Keratinocyte (primary cell): ENCODE measurements at regions not wholly inside any gene's neighbourhood (a gene's known extent, or its start where the extent isn't known, plus 50 kb on each side); places are given as distances from the start of the nearest gene placed in this dataset.

ENCODE experiments used
- DNase-seq: peaks from one replicate; pipeline ENCODE4 v3.0.0-alpha.2; 2011; ENCODE audit warnings: low read depth, missing footprints, low spot score
- FAIRE-seq: peaks from 2 replicates; lab custom pipeline; 2011; peaks lifted over from hg19 to GRCh38; lab: Jason Lieb, UNC
- H2AFZ ChIP-seq: 2 replicates; pipeline ENCODE4 v1.6.0; 2012; ENCODE audit warnings: low read length, control low read depth, inconsistent platforms; ENCODE audit not compliant: control insufficient read depth
- H3K27ac ChIP-seq: 2 replicates; pipeline ENCODE4 v1.5.1; 2011; ENCODE audit warnings: low read length; ENCODE audit not compliant: control insufficient read depth, insufficient read depth
- H3K27me3 ChIP-seq: 3 replicates; pipeline ENCODE4 v1.6.0; 2011; ENCODE audit warnings: low read length; ENCODE audit not compliant: control insufficient read depth, insufficient read depth; ENCODE audit errors: extremely low read depth
- H3K36me3 ChIP-seq, 2 experiments: 2 replicates in 1 of 2; 3 replicates in 1 of 2; pipeline ENCODE4 v1.5.1; 2011; ENCODE audit warnings: low read length in 2 of 2, mild to moderate bottlenecking in 1 of 2; ENCODE audit not compliant: control insufficient read depth in 2 of 2, insufficient read depth in 2 of 2; ENCODE audit errors: extremely low read depth in 1 of 2
- H3K4me1 ChIP-seq: 3 replicates; pipeline ENCODE4 v1.5.1; 2011; ENCODE audit warnings: low read length; ENCODE audit not compliant: control insufficient read depth, insufficient read depth; ENCODE audit errors: extremely low read depth
- H3K4me2 ChIP-seq: 3 replicates; pipeline ENCODE4 v1.6.0; 2011; ENCODE audit warnings: low read depth, low read length; ENCODE audit not compliant: control insufficient read depth, insufficient read depth; ENCODE audit errors: extremely low read depth
- H3K4me3 ChIP-seq, 3 experiments: fragments of 200-600 bp in 1 of 3; sonication (generic) in 1 of 3; 2 replicates in 2 of 3; 3 replicates in 1 of 3; pipeline ENCODE4 v1.5.1; 2011 to 2016; ENCODE audit warnings: low read length in 3 of 3, mild to moderate bottlenecking in 3 of 3, control low read depth in 2 of 3, inconsistent platforms in 1 of 3, low read depth in 1 of 3, mixed read lengths in 1 of 3, mixed run types in 1 of 3, moderate library complexity in 1 of 3; ENCODE audit not compliant: control insufficient read depth in 2 of 3, insufficient read depth in 2 of 3; ENCODE audit errors: extremely low read depth in 1 of 3
- H3K79me2 ChIP-seq: 2 replicates; pipeline ENCODE4 v1.6.0; 2012; ENCODE audit warnings: low read length; ENCODE audit not compliant: control insufficient read depth, insufficient read depth
- H3K9ac ChIP-seq: 3 replicates; pipeline ENCODE4 v1.6.0; 2011; ENCODE audit warnings: low read length; ENCODE audit not compliant: control insufficient read depth, insufficient read depth; ENCODE audit errors: extremely low read depth
- H3K9me1 ChIP-seq: 3 replicates; pipeline ENCODE4 v1.6.0; 2011; ENCODE audit warnings: low read length; ENCODE audit not compliant: control insufficient read depth, insufficient read depth; ENCODE audit errors: extremely low read depth
- H3K9me3 ChIP-seq: 2 replicates; pipeline ENCODE4 v1.5.1; 2012; ENCODE audit warnings: low read depth, low read length; ENCODE audit not compliant: control insufficient read depth
- H4K20me1 ChIP-seq: 3 replicates; pipeline ENCODE4 v1.6.0; 2011; ENCODE audit warnings: low read length; ENCODE audit not compliant: control insufficient read depth, insufficient read depth; ENCODE audit errors: extremely low read depth
- EZH2 ChIP-seq: IDR thresholded peaks from one replicate; pipeline ENCODE4 v1.6.1; 2012; ENCODE audit warnings: inconsistent platforms, mild to moderate bottlenecking, low read length, moderate library complexity
- dilution Hi-C: fragments of 300-500 bp; cut with MboI; formaldehyde crosslinking; loops from one replicate; pipeline ENCODE4 v1.7.0; 2020; ENCODE audit warnings: low sequenced_read_pairs; ENCODE audit not compliant: extremely low pct_ligation_motif_present
- TF ChIP-seq, protein P1 (sequence below), 3 experiments: IDR thresholded peaks in 1 of 3; conservative IDR thresholded peaks in 1 of 3; optimal IDR thresholded peaks in 1 of 3; 2 replicates in 2 of 3; 3 replicates in 1 of 3; pipeline versions ENCODE3 to v1.5.1; 2011; ENCODE audit warnings: low read length in 3 of 3, mild to moderate bottlenecking in 3 of 3, moderate library complexity in 2 of 3, control low read depth in 1 of 3, inconsistent platforms in 1 of 3; ENCODE audit not compliant: insufficient read depth in 2 of 3; ENCODE audit errors: extremely low read depth in 1 of 3

DNA sequence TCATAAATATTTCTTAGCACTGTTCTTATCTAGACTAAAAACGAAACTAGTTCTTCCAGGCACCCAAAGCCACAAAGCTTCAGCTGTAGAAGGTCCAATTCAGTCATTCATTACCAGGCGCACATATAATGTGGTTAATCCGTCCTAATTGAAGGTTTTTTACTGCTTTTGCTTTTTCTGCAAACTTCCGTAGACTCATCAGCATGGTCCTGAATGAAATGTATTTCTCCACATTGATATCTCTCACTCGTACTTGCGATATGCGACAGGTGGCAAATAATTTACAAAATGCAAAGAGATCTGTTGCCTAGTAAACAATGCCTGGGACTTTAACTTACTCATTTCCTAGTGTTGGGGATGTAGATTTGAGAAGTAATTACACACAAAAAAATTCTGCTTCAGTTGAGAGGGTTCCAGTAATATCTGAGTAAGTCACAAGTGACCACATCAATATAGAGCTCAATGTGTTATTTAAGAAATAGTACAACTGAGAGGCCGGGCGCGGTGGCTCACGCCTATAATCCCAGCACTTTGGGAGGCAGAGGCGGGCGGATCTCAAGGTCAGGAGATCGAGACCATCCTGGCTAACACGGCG is 75.0 kb upstream of the MBNL1 start:
- no peak for DNase-seq
- H3K9me3 ChIP-seq: no peaks in the 10 kb centered on the region
- no peak overlapping the region for H3K4me3 ChIP-seq
- no peak for FAIRE-seq
- no peaks in the 10 kb centered on the region for H3K4me1 ChIP-seq
- H3K27ac ChIP-seq: no peak overlapping the region
- dilution Hi-C loops: no loop called here
- H3K36me3 ChIP-seq: no peaks in the 10 kb centered on the region
- no peaks in the 10 kb centered on the region for H4K20me1 ChIP-seq
- H3K79me2 ChIP-seq: no peaks in the 10 kb centered on the region
- no peaks in the 10 kb centered on the region for H3K9me1 ChIP-seq
- H3K27me3 ChIP-seq: no peaks in the 10 kb centered on the region
- no peak overlapping the region for H3K4me2 ChIP-seq
- H3K9ac ChIP-seq: no peak overlapping the region
- no peak overlapping the region for H2AFZ ChIP-seq
- TF ChIP-seq EZH2: no peak
- TF ChIP-seq, protein P1, sequence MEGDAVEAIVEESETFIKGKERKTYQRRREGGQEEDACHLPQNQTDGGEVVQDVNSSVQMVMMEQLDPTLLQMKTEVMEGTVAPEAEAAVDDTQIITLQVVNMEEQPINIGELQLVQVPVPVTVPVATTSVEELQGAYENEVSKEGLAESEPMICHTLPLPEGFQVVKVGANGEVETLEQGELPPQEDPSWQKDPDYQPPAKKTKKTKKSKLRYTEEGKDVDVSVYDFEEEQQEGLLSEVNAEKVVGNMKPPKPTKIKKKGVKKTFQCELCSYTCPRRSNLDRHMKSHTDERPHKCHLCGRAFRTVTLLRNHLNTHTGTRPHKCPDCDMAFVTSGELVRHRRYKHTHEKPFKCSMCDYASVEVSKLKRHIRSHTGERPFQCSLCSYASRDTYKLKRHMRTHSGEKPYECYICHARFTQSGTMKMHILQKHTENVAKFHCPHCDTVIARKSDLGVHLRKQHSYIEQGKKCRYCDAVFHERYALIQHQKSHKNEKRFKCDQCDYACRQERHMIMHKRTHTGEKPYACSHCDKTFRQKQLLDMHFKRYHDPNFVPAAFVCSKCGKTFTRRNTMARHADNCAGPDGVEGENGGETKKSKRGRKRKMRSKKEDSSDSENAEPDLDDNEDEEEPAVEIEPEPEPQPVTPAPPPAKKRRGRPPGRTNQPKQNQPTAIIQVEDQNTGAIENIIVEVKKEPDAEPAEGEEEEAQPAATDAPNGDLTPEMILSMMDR (optimal IDR thresholded peaks at IDR 0.05 in 1 of 3, IDR thresholded peaks at IDR 0.05 in 1 of 3, conservative IDR thresholded peaks at IDR 0.05 in 1 of 3; ENCODE audit: extremely low read depth in 1 of 3, insufficient read depth in 2 of 3, low read length in 3 of 3): no peak

- H3K4me2 ChIP-seq: no peak overlapping the region
- TF ChIP-seq, protein P1 (optimal IDR thresholded peaks at IDR 0.05 in 1 of 3, IDR thresholded peaks at IDR 0.05 in 1 of 3, conservative IDR thresholded peaks at IDR 0.05 in 1 of 3; ENCODE audit: extremely low read depth in 1 of 3, insufficient read depth in 2 of 3, low read length in 3 of 3): no peak
- no peak for TF ChIP-seq EZH2
- H3K27me3 ChIP-seq: no peaks in the 10 kb centered on the region
- H3K9me3 ChIP-seq: no peaks in the 10 kb centered on the region
- H2AFZ ChIP-seq: no peak overlapping the region
- no peak overlapping the region for H3K27ac ChIP-seq
- H4K20me1 ChIP-seq: no peaks in the 10 kb centered on the region
- no peak for FAIRE-seq
- H3K4me3 ChIP-seq: no peak overlapping the region
- no peaks in the 10 kb centered on the region for H3K79me2 ChIP-seq
- no peak for DNase-seq
- no peak overlapping the region for H3K9ac ChIP-seq
- no peaks in the 10 kb centered on the region for H3K4me1 ChIP-seq
- H3K9me1 ChIP-seq: no peaks in the 10 kb centered on the region
- no peaks in the 10 kb centered on the region for H3K36me3 ChIP-seq
- dilution Hi-C loops: no loop called here
Measured at GRCh38 chr3:152195206-152195605, 73.5 kb upstream of the MBNL1 start.
